Fibroblast of lung (primary cell): ENCODE measurements at regions not wholly inside any gene's neighbourhood (a gene's known extent, or its start where the extent isn't known, plus 50 kb on each side); places are given as distances from the start of the nearest gene placed in this dataset.

ENCODE experiments used
- DNase-seq, 2 donors: peaks; one replicate each; pipeline versions ENCODE4 v3.0.0 to v3.0.0-alpha.2; 2010; ENCODE audit warnings: low read depth in 2 of 2
- H2AFZ ChIP-seq: 2 replicates; pipeline ENCODE4 v1.5.1; 2012; ENCODE audit warnings: low read length, control low read depth, inconsistent platforms
- H3K27ac ChIP-seq: 2 replicates; pipeline ENCODE4 v1.5.1; 2011; ENCODE audit warnings: low read length, control low read depth; ENCODE audit not compliant: insufficient read depth
- H3K27me3 ChIP-seq: 2 replicates; pipeline ENCODE4 v1.5.1; 2011; ENCODE audit warnings: mild to moderate bottlenecking, low read length; ENCODE audit not compliant: control insufficient read depth, insufficient read depth
- H3K36me3 ChIP-seq: 2 replicates; pipeline ENCODE4 v1.5.1; 2011; ENCODE audit warnings: low read length; ENCODE audit not compliant: control insufficient read depth, insufficient read depth
- H3K4me1 ChIP-seq: 2 replicates; pipeline ENCODE4 v1.5.1; 2011; ENCODE audit warnings: low read length; ENCODE audit not compliant: control insufficient read depth, insufficient read depth; ENCODE audit errors: extremely low read depth
- H3K4me2 ChIP-seq: 2 replicates; pipeline ENCODE4 v1.5.1; 2011; ENCODE audit warnings: low read length, control low read depth; ENCODE audit not compliant: insufficient read depth; ENCODE audit errors: extremely low read depth
- H3K4me3 ChIP-seq, 4 experiments: fragments of 200-600 bp in 1 of 4; sonication (generic) in 1 of 4; replicated peaks in 1 of 4; 2 replicates each; pipeline ENCODE4 v1.5.1; 2011 to 2016; ENCODE audit warnings: low read length in 4 of 4, low read depth in 3 of 4, mild to moderate bottlenecking in 3 of 4, control low read depth in 2 of 4, inconsistent platforms in 1 of 4, mixed read lengths in 1 of 4; ENCODE audit not compliant: insufficient read depth in 1 of 4; ENCODE audit errors: control extremely low read depth in 1 of 4
- H3K79me2 ChIP-seq: 2 replicates; pipeline ENCODE4 v1.5.1; 2012; ENCODE audit warnings: mild to moderate bottlenecking, low read length, inconsistent platforms; ENCODE audit not compliant: control insufficient read depth, insufficient read depth
- H3K9ac ChIP-seq: 2 replicates; pipeline ENCODE4 v1.5.1; 2011; ENCODE audit warnings: mild to moderate bottlenecking, low read length, control low read depth; ENCODE audit not compliant: insufficient read depth
- H3K9me3 ChIP-seq: 2 replicates; pipeline ENCODE4 v1.5.1; 2012; ENCODE audit warnings: low read depth, low read length; ENCODE audit not compliant: control insufficient read depth, insufficient read depth
- H4K20me1 ChIP-seq: 2 replicates; pipeline ENCODE4 v1.5.1; 2011; ENCODE audit warnings: low read length; ENCODE audit not compliant: control insufficient read depth, insufficient read depth; ENCODE audit errors: extremely low read depth
- EZH2 ChIP-seq: IDR thresholded peaks from 2 replicates; pipeline ENCODE4 v1.5.1; 2012; ENCODE audit warnings: low read length, control low read depth, mild to moderate bottlenecking; ENCODE audit errors: missing control alignments
- TF ChIP-seq, protein P1 (sequence below), 2 donors: IDR thresholded peaks in 1 of 2; conservative IDR thresholded peaks in 1 of 2; 1 replicate in 1 of 2; 2 replicates in 1 of 2; pipeline ENCODE4 v1.5.1; 2011 to 2012; ENCODE audit warnings: low read length in 2 of 2, control low read depth in 1 of 2, inconsistent platforms in 1 of 2, low read depth in 1 of 2, mild to moderate bottlenecking in 1 of 2

DNA sequence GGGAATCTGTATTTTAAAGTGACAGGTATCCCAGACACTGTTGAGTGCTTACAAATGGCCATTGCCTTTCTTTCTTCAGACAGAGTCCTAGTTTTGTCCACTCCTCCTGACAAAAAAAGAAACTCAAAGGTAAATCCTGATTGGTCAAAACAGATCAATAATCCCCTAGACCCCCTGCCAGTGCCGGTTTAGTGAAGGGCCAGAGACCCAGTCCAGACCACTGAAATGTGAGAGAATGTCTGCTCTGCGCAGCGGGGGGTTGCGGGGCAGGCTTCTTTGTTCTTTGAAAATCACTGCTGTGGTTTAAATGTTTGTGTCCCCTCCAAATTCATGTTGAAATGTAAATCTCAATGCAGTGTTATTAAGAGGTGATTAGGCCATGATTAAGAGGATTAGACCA lies 177.7 kb upstream of the GPR26 start:
- no peak overlapping the region for H3K27ac ChIP-seq
- H3K9me3 ChIP-seq, result no peaks in the 10 kb centered on the region
- H4K20me1 ChIP-seq, result no peaks in the 10 kb centered on the region

DNA sequence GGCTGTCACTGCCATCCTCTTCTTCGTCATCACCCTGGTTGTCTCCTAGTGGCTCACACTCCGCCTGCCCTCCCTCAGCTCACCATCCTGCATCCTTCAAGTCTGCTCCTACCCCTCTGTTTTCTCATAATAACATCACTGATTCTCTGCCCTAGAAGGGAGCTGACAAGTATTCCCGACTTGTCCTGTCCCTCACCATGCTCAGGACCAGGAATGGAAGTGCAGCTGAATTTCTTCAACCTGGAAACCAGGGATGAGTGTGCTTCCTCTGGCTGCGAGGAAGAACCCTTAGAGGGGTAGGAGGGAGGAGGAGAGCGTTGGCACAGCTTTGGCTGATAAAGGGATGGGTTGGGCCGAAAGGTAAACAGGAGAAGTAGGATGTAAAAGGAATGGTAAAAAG lies 174.8 kb upstream of the GPR26 start:
- Histone ChIP-seq H3K27me3 (no peaks in the 10 kb centered on the region), H3K4me1 (no peaks in the 10 kb centered on the region), H3K9ac (no peak overlapping the region), H3K27ac (no peak overlapping the region), H3K36me3 (no peaks in the 10 kb centered on the region), H3K79me2 (no peaks in the 10 kb centered on the region), H2AFZ (no peak overlapping the region), H3K4me2 (no peak overlapping the region), H3K9me3 (no peaks in the 10 kb centered on the region), H3K4me3 (no peak overlapping the region), H4K20me1 (no peaks in the 10 kb centered on the region)
- DNase-seq, result no peak
- TF ChIP-seq EZH2, result no peak
- TF ChIP-seq, protein P1, sequence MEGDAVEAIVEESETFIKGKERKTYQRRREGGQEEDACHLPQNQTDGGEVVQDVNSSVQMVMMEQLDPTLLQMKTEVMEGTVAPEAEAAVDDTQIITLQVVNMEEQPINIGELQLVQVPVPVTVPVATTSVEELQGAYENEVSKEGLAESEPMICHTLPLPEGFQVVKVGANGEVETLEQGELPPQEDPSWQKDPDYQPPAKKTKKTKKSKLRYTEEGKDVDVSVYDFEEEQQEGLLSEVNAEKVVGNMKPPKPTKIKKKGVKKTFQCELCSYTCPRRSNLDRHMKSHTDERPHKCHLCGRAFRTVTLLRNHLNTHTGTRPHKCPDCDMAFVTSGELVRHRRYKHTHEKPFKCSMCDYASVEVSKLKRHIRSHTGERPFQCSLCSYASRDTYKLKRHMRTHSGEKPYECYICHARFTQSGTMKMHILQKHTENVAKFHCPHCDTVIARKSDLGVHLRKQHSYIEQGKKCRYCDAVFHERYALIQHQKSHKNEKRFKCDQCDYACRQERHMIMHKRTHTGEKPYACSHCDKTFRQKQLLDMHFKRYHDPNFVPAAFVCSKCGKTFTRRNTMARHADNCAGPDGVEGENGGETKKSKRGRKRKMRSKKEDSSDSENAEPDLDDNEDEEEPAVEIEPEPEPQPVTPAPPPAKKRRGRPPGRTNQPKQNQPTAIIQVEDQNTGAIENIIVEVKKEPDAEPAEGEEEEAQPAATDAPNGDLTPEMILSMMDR (conservative IDR thresholded peaks at IDR 0.05 in 1 of 2, IDR thresholded peaks at IDR 0.05 in 1 of 2; ENCODE audit: low read depth in 1 of 2, low read length in 2 of 2), result no peak

More for the DNA sequence above, 177.7 kb upstream of the GPR26 start:
- H3K79me2 ChIP-seq, result no peaks in the 10 kb centered on the region
- no peaks in the 10 kb centered on the region for H3K27me3 ChIP-seq
- no peaks in the 10 kb centered on the region for H3K4me1 ChIP-seq
- H2AFZ ChIP-seq, result no peak overlapping the region
- no peak overlapping the region for H3K4me2 ChIP-seq
- H3K4me3 ChIP-seq, result no peak overlapping the region
- no peaks in the 10 kb centered on the region for H3K36me3 ChIP-seq
- no peak overlapping the region for H3K9ac ChIP-seq
- no peak for TF ChIP-seq EZH2
- TF ChIP-seq, protein P1 (conservative IDR thresholded peaks at IDR 0.05 in 1 of 2, IDR thresholded peaks at IDR 0.05 in 1 of 2; ENCODE audit: low read depth in 1 of 2, low read length in 2 of 2), result no peak
- no peak for DNase-seq

DNA sequence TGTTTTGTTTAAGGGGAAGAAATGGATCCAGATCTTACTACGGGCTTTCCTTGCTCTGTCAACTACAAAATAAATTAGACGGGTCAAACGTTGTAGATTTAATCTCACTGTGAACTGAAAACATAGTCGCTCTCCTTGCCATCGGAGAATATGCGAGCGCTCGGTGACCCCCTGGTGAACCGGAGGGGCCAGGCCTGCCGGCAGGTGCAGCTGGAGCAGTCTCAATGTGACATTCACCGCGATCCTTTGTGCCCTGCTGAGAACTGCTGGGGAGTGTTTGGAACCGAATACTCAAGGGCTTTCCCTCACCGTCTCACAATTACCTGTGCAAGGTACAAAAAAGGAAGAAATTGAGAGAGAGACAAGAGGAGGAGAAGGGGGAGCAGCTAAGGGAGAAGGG lies 174.1 kb upstream of the GPR26 start:
- no peak overlapping the region for H3K4me3 ChIP-seq
- H4K20me1 ChIP-seq, result no peaks in the 10 kb centered on the region
- no peaks in the 10 kb centered on the region for H3K79me2 ChIP-seq
- no peak for TF ChIP-seq EZH2
- TF ChIP-seq, protein P1 (conservative IDR thresholded peaks at IDR 0.05 in 1 of 2, IDR thresholded peaks at IDR 0.05 in 1 of 2; ENCODE audit: low read depth in 1 of 2, low read length in 2 of 2), result no peak
- no peak overlapping the region for H3K9ac ChIP-seq
- H3K27me3 ChIP-seq, result no peaks in the 10 kb centered on the region
- no peaks in the 10 kb centered on the region for H3K9me3 ChIP-seq
- no peaks in the 10 kb centered on the region for H3K36me3 ChIP-seq
- H3K4me2 ChIP-seq, result no peak overlapping the region
- H3K27ac ChIP-seq, result no peak overlapping the region
- H2AFZ ChIP-seq, result no peak overlapping the region
- DNase-seq, result no peak
- H3K4me1 ChIP-seq, result no peaks in the 10 kb centered on the region
